ENCODE measurements at regions not wholly inside any gene's neighbourhood (a gene's known extent, or its start where the extent isn't known, plus 50 kb on each side); places are given as distances from the start of the nearest gene placed in this dataset.

DNA sequence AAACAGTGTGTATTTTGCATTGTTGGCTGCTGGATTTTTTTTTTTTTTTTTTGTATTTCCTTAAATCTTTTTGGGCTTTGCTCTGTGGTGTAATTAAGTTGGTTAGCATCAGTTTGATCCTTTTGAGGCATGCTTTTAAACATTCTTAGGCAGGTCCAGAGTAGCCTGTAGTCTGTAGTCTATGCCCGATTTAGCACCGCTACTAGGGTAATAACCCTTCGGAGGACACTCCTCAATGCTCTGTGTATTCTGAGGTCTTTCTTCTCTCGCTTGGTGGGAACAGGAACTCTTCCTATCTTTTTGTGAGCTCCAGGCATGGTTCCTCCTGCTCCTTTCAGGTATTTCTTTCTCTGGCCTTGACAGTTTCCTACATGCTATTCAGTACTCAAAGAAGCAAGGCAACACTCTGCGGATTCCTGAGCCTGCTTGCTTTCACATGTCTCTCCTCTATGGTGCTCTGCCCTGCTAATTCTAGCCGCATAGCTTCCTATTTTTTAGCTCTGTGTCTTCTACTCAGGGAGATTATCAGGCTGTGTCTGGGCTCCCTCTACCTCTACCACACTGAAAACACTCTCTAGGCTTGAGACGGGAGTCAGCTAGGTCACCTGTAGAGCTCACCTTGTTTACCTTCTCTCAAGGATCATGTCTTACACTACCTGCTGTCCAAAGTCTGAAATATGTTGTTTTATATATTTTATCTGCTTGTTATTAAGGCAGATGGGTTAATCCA is 195.1 kb downstream of the NDFIP2 start:
- TF ChIP-seq, protein P1, sequence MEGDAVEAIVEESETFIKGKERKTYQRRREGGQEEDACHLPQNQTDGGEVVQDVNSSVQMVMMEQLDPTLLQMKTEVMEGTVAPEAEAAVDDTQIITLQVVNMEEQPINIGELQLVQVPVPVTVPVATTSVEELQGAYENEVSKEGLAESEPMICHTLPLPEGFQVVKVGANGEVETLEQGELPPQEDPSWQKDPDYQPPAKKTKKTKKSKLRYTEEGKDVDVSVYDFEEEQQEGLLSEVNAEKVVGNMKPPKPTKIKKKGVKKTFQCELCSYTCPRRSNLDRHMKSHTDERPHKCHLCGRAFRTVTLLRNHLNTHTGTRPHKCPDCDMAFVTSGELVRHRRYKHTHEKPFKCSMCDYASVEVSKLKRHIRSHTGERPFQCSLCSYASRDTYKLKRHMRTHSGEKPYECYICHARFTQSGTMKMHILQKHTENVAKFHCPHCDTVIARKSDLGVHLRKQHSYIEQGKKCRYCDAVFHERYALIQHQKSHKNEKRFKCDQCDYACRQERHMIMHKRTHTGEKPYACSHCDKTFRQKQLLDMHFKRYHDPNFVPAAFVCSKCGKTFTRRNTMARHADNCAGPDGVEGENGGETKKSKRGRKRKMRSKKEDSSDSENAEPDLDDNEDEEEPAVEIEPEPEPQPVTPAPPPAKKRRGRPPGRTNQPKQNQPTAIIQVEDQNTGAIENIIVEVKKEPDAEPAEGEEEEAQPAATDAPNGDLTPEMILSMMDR (conservative IDR thresholded peaks at IDR 0.05), result no peak
- no peak for TF ChIP-seq EZH2 (IDR thresholded peaks at IDR 0.05; ENCODE audit: low read depth)
